ENCODE measurements at regions not wholly inside any gene's neighbourhood (a gene's known extent, or its start where the extent isn't known, plus 50 kb on each side); places are given as distances from the start of the nearest gene placed in this dataset.

DNA sequence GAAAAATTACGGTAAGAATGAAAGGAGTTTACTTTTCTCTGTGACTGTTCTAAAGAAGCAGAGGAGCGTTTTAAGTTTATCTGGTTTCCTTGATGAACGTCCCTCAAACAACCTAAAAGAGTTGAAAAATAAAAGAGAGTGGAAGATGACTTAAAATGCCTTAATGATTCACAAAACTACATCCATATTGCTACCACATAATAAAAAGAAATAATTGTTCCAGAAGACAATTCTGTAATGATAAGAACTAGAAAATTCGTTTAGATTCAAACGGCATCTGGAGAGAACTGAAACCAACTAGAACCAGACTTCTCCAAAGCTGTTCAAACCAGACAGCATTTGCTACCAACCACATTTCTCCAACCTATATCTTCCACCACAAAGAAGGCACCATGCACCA lies 68.1 kb downstream of the TEKT4 start:
- no peak for DNase-seq
- Histone ChIP-seq H3K27ac (ENCODE audit: insufficient read depth in 1 of 2, low read depth in 1 of 2, low read length in 2 of 2, poor library complexity in 1 of 2, severe bottlenecking in 2 of 2) (no peak overlapping the region), H3K4me1 (ENCODE audit: control extremely low read depth in 1 of 4, control insufficient read depth in 4 of 4, insufficient read depth in 4 of 4, low read length in 3 of 4) (no peaks in the 10 kb centered on the region), H3K4me3 (ENCODE audit: control insufficient read depth in 1 of 7, extremely low read depth in 1 of 7, insufficient read depth in 4 of 7, low read depth in 2 of 7, low read length in 6 of 7) (no peak overlapping the region), H3K9me3 (ENCODE audit: control extremely low read depth in 1 of 5, control insufficient read depth in 4 of 5, insufficient read depth in 2 of 5, low read depth in 1 of 5, low read length in 4 of 5) (no peaks in the 10 kb centered on the region), H3K36me3 (ENCODE audit: control insufficient read depth in 4 of 4, insufficient read depth in 4 of 4, low read length in 3 of 4) (no peaks in the 10 kb centered on the region), H3K27me3 (replicated peaks in 2 of 5; ENCODE audit: control insufficient read depth in 4 of 5, insufficient read depth in 5 of 5, low read length in 4 of 5) (peaks cover 0 to 21% (median 4%) of the 10 kb centered on the region in 5 experiments)
- ChIA-PET CTCF (no interaction called here), POLR2A (no interaction called here)
- 89% methylated on average over 3 of the region's 5 CpGs for WGBS (ENCODE audit: insufficient coverage)

DNA sequence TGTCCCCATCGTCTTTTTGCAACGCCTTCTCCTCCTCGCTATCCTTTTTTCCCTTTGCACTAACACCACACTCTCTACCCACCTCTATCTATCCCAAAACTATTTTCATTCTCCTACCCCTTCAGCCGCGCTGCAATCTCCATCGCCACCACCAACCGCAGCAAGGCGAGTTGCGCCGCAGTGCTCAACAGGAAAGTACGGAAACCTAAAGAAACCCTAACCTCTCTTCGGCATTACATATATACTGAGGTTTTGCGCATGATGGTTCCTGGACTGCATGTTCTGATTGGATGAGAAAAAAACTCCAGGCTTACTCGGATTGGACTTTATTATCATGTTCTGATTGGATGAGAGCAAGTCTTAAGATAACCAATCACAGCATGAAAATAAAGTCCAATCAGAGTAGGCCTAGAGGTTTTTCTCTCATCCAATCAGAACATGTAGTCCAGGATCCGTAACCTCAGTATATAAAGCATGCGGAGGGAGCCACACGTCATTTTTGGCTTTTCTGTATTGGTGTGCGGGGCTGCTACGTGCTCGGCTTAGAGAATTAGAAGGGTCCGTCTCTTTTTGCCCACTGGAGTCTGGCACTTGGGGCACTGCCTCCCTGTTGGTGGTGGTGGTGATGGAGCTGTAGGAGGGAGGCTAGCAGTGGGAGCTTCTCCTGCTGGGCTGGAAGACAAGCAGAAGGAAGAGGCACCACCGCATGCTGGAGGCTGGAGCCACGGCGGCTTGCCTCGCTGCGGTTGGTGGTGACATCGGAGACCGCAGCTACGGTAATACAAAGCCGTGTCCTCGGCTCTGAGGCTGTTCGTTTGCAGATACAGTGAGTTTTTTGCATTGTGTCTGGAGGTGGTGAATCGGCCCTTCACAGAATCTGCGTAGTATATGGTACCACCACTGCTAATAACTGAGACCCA lies 76.1 kb downstream of the TEKT4 start:
- DNase-seq, result no peak
- ChIA-PET CTCF (interaction anchor here (2.5 kb wide), 1 partner anchor 10 kb away, joined by 12 read pairs; no protein-coding TSS in a partner anchor), POLR2A (no interaction called here)
- H3K9me3 ChIP-seq (ENCODE audit: control extremely low read depth in 1 of 5, control insufficient read depth in 4 of 5, insufficient read depth in 2 of 5, low read depth in 1 of 5, low read length in 4 of 5), result peaks cover 0 to 4% (median 0%) of the 10 kb centered on the region in 5 experiments
- no peaks in the 10 kb centered on the region for H3K4me1 ChIP-seq (ENCODE audit: control extremely low read depth in 1 of 4, control insufficient read depth in 4 of 4, insufficient read depth in 4 of 4, low read length in 3 of 4)
- H3K4me3 ChIP-seq (ENCODE audit: control insufficient read depth in 1 of 7, extremely low read depth in 1 of 7, insufficient read depth in 4 of 7, low read depth in 2 of 7, low read length in 6 of 7), result no peak overlapping the region
- peaks cover 0 to 11% (median 2%) of the 10 kb centered on the region in 5 experiments for H3K27me3 ChIP-seq (replicated peaks in 2 of 5; ENCODE audit: control insufficient read depth in 4 of 5, insufficient read depth in 5 of 5, low read length in 4 of 5)
- no peak overlapping the region for H3K27ac ChIP-seq (ENCODE audit: insufficient read depth in 1 of 2, low read depth in 1 of 2, low read length in 2 of 2, poor library complexity in 1 of 2, severe bottlenecking in 2 of 2)
- 95% methylated on average over 32 of the region's 34 CpGs for WGBS (ENCODE audit: insufficient coverage)
- H3K36me3 ChIP-seq (ENCODE audit: control insufficient read depth in 4 of 4, insufficient read depth in 4 of 4, low read length in 3 of 4), result no peaks in the 10 kb centered on the region

DNA sequence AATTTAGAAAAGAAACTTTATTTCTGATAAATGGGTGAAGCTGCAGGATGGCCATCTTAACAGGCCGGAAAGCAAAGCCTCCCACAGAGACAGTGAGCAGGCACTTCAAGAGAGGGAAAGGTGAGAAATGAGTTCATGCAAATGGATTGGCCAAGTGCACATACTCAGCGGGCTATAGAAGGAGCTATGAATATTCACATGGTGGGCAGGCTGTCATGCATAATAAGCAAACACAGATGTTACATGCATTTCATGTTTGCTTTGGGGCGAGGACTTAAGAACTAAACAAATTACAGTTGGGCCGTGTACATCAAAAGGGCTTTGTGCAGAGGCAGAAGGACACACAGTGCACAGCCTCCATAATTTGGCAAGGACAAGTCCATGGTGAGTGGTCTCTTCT lies 69.8 kb upstream of the MAL start:
- Histone ChIP-seq H3K27ac (ENCODE audit: insufficient read depth in 1 of 2, low read depth in 1 of 2, low read length in 2 of 2, poor library complexity in 1 of 2, severe bottlenecking in 2 of 2) (no peak overlapping the region), H3K4me1 (ENCODE audit: control extremely low read depth in 1 of 4, control insufficient read depth in 4 of 4, insufficient read depth in 4 of 4, low read length in 3 of 4) (no peaks in the 10 kb centered on the region), H3K9me3 (ENCODE audit: control extremely low read depth in 1 of 5, control insufficient read depth in 4 of 5, insufficient read depth in 2 of 5, low read depth in 1 of 5, low read length in 4 of 5) (no peaks in the 10 kb centered on the region), H3K27me3 (replicated peaks in 2 of 5; ENCODE audit: control insufficient read depth in 4 of 5, insufficient read depth in 5 of 5, low read length in 4 of 5) (peaks cover 0 to 25% (median 11%) of the 10 kb centered on the region in 5 experiments), H3K4me3 (ENCODE audit: control insufficient read depth in 1 of 7, extremely low read depth in 1 of 7, insufficient read depth in 4 of 7, low read depth in 2 of 7, low read length in 6 of 7) (no peak overlapping the region), H3K36me3 (ENCODE audit: control insufficient read depth in 4 of 4, insufficient read depth in 4 of 4, low read length in 3 of 4) (no peaks in the 10 kb centered on the region)
- no peak for DNase-seq
- ChIA-PET POLR2A (no interaction called here), CTCF (interaction anchor here (0.7 to 3.0 kb wide), 4 partner anchors 7 to 97 kb away, joined by 3 to 12 read pairs (median 7); no protein-coding TSS in a partner anchor)
- WGBS (ENCODE audit: insufficient coverage), result 94% methylated on average over 4 of the region's 4 CpGs

DNA sequence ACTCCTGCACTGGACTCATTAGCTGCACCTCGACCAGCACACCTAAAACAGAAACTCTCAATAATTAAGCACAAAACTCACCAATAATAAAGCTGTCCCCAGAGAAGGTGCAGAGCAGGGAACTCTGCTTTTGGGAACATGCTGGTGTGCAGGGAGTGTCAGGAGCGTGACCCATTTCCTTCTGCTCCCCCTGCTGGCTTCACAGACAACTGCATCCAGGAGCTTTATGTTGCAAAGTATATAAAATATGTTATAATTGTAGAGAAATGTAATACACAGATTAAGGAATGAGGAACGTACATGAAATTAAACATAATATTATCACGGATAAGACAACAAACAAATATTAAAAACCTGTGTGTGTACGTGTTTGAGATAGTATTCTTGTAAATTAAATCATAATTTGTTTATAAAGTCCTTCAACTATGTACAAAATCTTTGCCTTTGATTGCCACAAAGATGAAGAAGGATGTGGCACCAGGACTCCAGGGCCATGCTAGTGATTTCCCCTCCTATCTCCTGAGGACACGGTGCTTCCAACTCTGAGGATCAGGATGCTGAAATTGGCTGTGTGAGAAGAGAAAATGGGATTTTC lies 68.6 kb upstream of the MAL start:
- CTCF ChIA-PET, result interaction anchor here (0.7 to 3.0 kb wide), 13 partner anchors 9 to 159 kb away, joined by 3 to 12 read pairs (median 5); no protein-coding TSS in a partner anchor
- Histone ChIP-seq H3K4me1 (ENCODE audit: control extremely low read depth in 1 of 4, control insufficient read depth in 4 of 4, insufficient read depth in 4 of 4, low read length in 3 of 4) (no peaks in the 10 kb centered on the region), H3K36me3 (ENCODE audit: control insufficient read depth in 4 of 4, insufficient read depth in 4 of 4, low read length in 3 of 4) (no peaks in the 10 kb centered on the region), H3K27me3 (replicated peaks in 2 of 5; ENCODE audit: control insufficient read depth in 4 of 5, insufficient read depth in 5 of 5, low read length in 4 of 5) (peaks cover 0 to 30% (median 11%) of the 10 kb centered on the region in 5 experiments), H3K9me3 (ENCODE audit: control extremely low read depth in 1 of 5, control insufficient read depth in 4 of 5, insufficient read depth in 2 of 5, low read depth in 1 of 5, low read length in 4 of 5) (no peaks in the 10 kb centered on the region), H3K27ac (ENCODE audit: insufficient read depth in 1 of 2, low read depth in 1 of 2, low read length in 2 of 2, poor library complexity in 1 of 2, severe bottlenecking in 2 of 2) (no peak overlapping the region), H3K4me3 (ENCODE audit: control insufficient read depth in 1 of 7, extremely low read depth in 1 of 7, insufficient read depth in 4 of 7, low read depth in 2 of 7, low read length in 6 of 7) (no peak overlapping the region)
- POLR2A ChIA-PET, result no interaction called here
- peak; percentile 19 to 40 (median 21) for DNase-seq
- WGBS (ENCODE audit: insufficient coverage), result 42% methylated on average over 2 of the region's 6 CpGs

DNA sequence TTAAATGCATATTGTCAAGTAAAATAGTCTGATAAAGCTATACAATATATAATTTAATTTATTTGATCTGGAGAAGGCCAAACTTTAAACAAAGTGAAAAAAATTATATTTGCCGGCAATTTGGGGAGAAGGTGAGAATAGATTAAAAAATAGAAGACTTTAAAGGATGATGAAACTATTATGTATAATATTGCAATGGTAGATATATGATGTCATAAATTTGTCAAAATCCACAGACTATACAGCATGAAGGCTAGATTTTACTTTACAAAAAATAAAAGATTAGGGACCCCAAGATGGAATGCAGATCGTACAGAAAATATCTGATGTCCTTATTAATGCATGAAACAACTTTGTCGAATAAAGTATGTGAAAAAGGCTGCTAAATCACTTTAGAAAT lies 67.3 kb upstream of the MAL start:
- Histone ChIP-seq H3K27ac (ENCODE audit: insufficient read depth in 1 of 2, low read depth in 1 of 2, low read length in 2 of 2, poor library complexity in 1 of 2, severe bottlenecking in 2 of 2) (no peak overlapping the region), H3K4me1 (ENCODE audit: control extremely low read depth in 1 of 4, control insufficient read depth in 4 of 4, insufficient read depth in 4 of 4, low read length in 3 of 4) (no peaks in the 10 kb centered on the region), H3K36me3 (ENCODE audit: control insufficient read depth in 4 of 4, insufficient read depth in 4 of 4, low read length in 3 of 4) (no peaks in the 10 kb centered on the region), H3K9me3 (ENCODE audit: control extremely low read depth in 1 of 5, control insufficient read depth in 4 of 5, insufficient read depth in 2 of 5, low read depth in 1 of 5, low read length in 4 of 5) (no peaks in the 10 kb centered on the region), H3K27me3 (replicated peaks in 2 of 5; ENCODE audit: control insufficient read depth in 4 of 5, insufficient read depth in 5 of 5, low read length in 4 of 5) (peaks cover 0 to 32% (median 11%) of the 10 kb centered on the region in 5 experiments), H3K4me3 (ENCODE audit: control insufficient read depth in 1 of 7, extremely low read depth in 1 of 7, insufficient read depth in 4 of 7, low read depth in 2 of 7, low read length in 6 of 7) (no peak overlapping the region)
- ChIA-PET POLR2A (no interaction called here), CTCF (interaction anchor here (1.3 to 3.0 kb wide), 5 partner anchors 10 to 23 kb away, joined by 3 to 12 read pairs (median 8); no protein-coding TSS in a partner anchor)
- WGBS (ENCODE audit: insufficient coverage), result no CpG with 5 or more reads among the region's 3 CpGs
- no peak for DNase-seq

DNA sequence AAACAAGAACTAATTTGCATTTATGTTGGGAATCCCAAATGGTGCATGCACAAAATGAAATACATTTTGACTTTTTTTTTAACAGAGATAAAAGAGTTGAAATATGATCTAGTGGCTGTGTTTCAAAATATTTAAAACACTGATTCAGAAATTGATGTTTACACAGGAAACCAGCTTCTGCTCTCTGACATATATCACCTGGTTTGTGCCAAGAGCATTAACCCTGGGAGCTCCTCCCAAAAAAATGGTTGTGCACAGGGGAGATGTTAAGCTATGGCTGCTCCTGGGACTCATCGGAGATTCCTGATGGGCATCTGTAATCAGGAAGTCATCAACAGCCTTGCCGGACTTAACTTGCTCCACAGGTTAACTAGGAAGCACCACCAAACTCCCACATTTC lies 65.2 kb upstream of the MAL start:
- Histone ChIP-seq H3K9me3 (ENCODE audit: control extremely low read depth in 1 of 5, control insufficient read depth in 4 of 5, insufficient read depth in 2 of 5, low read depth in 1 of 5, low read length in 4 of 5) (no peaks in the 10 kb centered on the region), H3K27ac (ENCODE audit: insufficient read depth in 1 of 2, low read depth in 1 of 2, low read length in 2 of 2, poor library complexity in 1 of 2, severe bottlenecking in 2 of 2) (no peak overlapping the region), H3K36me3 (ENCODE audit: control insufficient read depth in 4 of 4, insufficient read depth in 4 of 4, low read length in 3 of 4) (no peaks in the 10 kb centered on the region), H3K4me3 (ENCODE audit: control insufficient read depth in 1 of 7, extremely low read depth in 1 of 7, insufficient read depth in 4 of 7, low read depth in 2 of 7, low read length in 6 of 7) (no peak overlapping the region), H3K27me3 (replicated peaks in 2 of 5; ENCODE audit: control insufficient read depth in 4 of 5, insufficient read depth in 5 of 5, low read length in 4 of 5) (peaks cover 0 to 44% (median 11%) of the 10 kb centered on the region in 5 experiments), H3K4me1 (ENCODE audit: control extremely low read depth in 1 of 4, control insufficient read depth in 4 of 4, insufficient read depth in 4 of 4, low read length in 3 of 4) (no peaks in the 10 kb centered on the region)
- no peak for DNase-seq
- ChIA-PET CTCF (no interaction called here), POLR2A (no interaction called here)
- 94% methylated on average over 2 of the region's 2 CpGs for WGBS (ENCODE audit: insufficient coverage)

DNA sequence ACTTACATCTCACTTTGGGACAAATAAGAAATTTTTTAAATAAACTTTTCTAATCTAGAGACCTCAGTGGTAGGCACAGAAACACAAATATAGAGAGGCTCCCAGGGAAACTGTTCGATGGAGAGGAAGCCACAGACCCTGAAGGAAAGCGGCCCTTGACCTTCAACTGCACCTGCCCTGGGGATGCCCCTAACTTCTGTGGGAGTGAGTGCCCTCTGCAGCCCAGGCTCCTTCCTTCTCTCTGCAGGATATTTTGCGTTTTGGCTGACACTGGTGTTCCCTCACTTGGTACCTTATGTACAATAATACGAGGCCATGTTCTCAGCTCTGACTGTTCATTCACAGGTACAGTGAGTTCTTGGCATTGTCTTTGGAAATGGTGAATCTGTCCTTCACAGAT lies 64.8 kb upstream of the MAL start:
- Histone ChIP-seq H3K4me3 (ENCODE audit: control insufficient read depth in 1 of 7, extremely low read depth in 1 of 7, insufficient read depth in 4 of 7, low read depth in 2 of 7, low read length in 6 of 7) (no peak overlapping the region), H3K4me1 (ENCODE audit: control extremely low read depth in 1 of 4, control insufficient read depth in 4 of 4, insufficient read depth in 4 of 4, low read length in 3 of 4) (no peaks in the 10 kb centered on the region), H3K36me3 (ENCODE audit: control insufficient read depth in 4 of 4, insufficient read depth in 4 of 4, low read length in 3 of 4) (no peaks in the 10 kb centered on the region), H3K9me3 (ENCODE audit: control extremely low read depth in 1 of 5, control insufficient read depth in 4 of 5, insufficient read depth in 2 of 5, low read depth in 1 of 5, low read length in 4 of 5) (no peaks in the 10 kb centered on the region), H3K27ac (ENCODE audit: insufficient read depth in 1 of 2, low read depth in 1 of 2, low read length in 2 of 2, poor library complexity in 1 of 2, severe bottlenecking in 2 of 2) (no peak overlapping the region), H3K27me3 (replicated peaks in 2 of 5; ENCODE audit: control insufficient read depth in 4 of 5, insufficient read depth in 5 of 5, low read length in 4 of 5) (peaks cover 0 to 44% (median 11%) of the 10 kb centered on the region in 5 experiments)
- CTCF ChIA-PET, result no interaction called here
- POLR2A ChIA-PET, result no interaction called here
- WGBS (ENCODE audit: insufficient coverage), result 59% methylated on average over 4 of the region's 4 CpGs
- DNase-seq, result no peak

Measured in common myeloid progenitor, CD34-positive (primary cell).